Hematopoietic multipotent progenitor cell treated with erythropoietin and hydrocortisone succinate and interleukin-3 and kit ligand, for 17 days (in vitro differentiated cells): ENCODE measurements at regions not wholly inside any gene's neighbourhood (a gene's known extent, or its start where the extent isn't known, plus 50 kb on each side); places are given as distances from the start of the nearest gene placed in this dataset.

Source experiments
- DNase-seq: peaks from one replicate; pipeline ENCODE4 v3.0.0-alpha.2; 2015; ENCODE audit warnings: low spot score

DNA sequence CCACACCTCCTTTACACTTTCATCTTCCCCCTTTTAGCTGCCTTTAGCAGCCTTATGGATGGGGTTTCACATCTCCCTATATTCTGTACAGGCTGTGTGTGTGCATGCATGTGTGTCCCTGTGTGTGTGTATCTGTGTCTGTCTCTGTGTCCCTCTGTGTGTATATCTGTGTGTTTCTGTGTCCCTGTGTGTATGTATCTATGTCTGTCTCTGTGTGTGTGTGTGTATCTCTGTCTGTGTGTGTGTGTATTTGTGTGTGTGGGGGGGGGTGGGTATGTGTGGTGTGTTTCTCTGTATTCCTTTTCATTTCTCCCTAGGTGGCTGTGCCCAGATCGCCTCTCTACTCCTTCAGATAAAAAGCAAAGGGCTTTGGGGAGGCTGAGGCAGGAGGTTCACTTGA is 52.2 kb upstream of the CD83 start:
- no peak for DNase-seq

DNA sequence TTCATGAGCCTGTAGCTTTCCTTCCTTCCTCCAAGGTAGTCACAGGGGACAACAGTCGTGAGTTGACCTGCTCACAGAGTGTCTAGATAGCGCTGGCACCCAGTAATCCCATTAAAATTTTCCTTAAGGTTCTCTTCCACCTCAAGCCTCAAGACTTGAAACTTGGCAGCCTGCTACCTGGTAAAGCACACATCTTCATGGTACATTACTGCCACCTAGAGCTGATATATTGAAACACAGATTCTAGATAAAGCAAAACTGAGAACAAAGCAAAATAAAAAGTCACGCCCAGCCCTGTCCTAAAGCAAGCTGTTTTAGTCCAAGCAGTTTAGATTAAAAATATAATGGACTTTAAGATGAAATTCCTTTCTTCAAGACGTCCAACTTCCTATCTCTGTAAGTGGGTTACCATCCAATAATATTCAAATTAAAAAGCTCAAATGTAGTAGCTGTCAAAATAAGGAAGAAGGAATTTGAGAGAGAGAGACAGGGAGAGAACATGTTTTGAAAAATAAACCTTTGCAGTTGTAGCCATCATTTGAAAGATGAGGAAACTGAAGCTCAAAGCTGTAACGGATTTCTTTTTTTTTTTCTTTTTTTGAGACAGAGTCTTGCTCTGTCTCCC is 50.7 kb upstream of the CD83 start:
- peak; percentile 49 for DNase-seq

DNA sequence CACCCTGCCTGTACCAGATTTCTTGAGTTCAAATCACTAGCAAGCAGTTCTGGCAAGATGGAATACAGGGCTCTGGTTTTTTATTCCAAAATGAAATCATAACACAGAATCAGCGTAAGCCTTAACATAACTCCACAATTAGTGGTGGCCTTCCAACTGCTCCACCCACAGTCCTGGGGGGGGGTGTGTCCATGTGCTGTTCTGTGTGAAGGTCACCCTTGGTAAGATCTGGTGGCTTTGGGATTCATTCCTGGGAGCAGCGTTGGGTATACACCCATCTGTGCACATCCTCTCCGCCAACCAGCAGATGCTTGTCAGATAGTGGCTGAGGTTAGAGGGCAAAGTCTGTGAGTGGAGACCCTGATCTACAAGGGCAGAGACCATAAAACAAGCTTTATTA is 49.9 kb upstream of the CD83 start:
- DNase-seq, result no peak
